K562 (cell line): ENCODE measurements at regions not wholly inside any gene's neighbourhood (a gene's known extent, or its start where the extent isn't known, plus 50 kb on each side); places are given as distances from the start of the nearest gene placed in this dataset.
A peak's percentile ranks its signal among the peaks of the same experiment; 100 is the strongest.

ENCODE experiments used
- ARNT ChIP-seq, 2 experiments: fragments of 450-650 bp; IDR thresholded peaks; 2 replicates each; pipeline ENCODE4 v1.6.1; 2016; ENCODE audit warnings: mild to moderate bottlenecking in 1 of 2
- CBFB ChIP-seq: sonication (generic); formaldehyde crosslinking; IDR thresholded peaks from 2 replicates; pipeline ENCODE4 v1.4.0; 2020; ENCODE audit warnings: mild to moderate bottlenecking, missing genetic modification reagents
- ESRRB ChIP-seq: fragments of 250-450 bp; sonication (Bioruptor Pico); IDR thresholded peaks from 2 replicates; pipeline ENCODE4 v1.5.0; 2020; ENCODE audit warnings: mild to moderate bottlenecking, moderate library complexity, borderline replicate concordance
- HIVEP1 ChIP-seq: fragments of 250-450 bp; sonication (Bioruptor Pico); IDR thresholded peaks from 2 replicates; pipeline ENCODE4 v1.4.0; 2020; ENCODE audit warnings: mild to moderate bottlenecking
- JUN ChIP-seq, 2 experiments: sonication (generic) in 1 of 2; formaldehyde crosslinking in 1 of 2; IDR thresholded peaks; 2 replicates each; pipeline versions ENCODE4 v1.6.1 to v1.8.0; 2012 to 2022; ENCODE audit warnings: borderline replicate concordance in 2 of 2, mild to moderate bottlenecking in 2 of 2, improper control_type of control experiment in 1 of 2, low read depth in 1 of 2, low read length in 1 of 2, missing genetic modification reagents in 1 of 2
- JUNB ChIP-seq: fragments of 450-650 bp; formaldehyde crosslinking; conservative IDR thresholded peaks from 2 replicates; pipeline ENCODE4 v1.4.0; 2020; ENCODE audit warnings: mild to moderate bottlenecking
- MXI1 ChIP-seq: IDR thresholded peaks from 2 replicates; pipeline ENCODE4 v1.6.1; 2011; ENCODE audit warnings: low read depth, mild to moderate bottlenecking, improper control_type of control experiment, low read length
- NR2C2 ChIP-seq, 2 experiments: fragments of 200-800 bp in 1 of 2; sonication (Bioruptor generic) in 1 of 2; sonication (generic) in 1 of 2; formaldehyde crosslinking in 1 of 2; IDR thresholded peaks; 2 replicates each; pipeline versions ENCODE4 v1.6.1 to v1.8.0; 2016 to 2022; ENCODE audit warnings: mild to moderate bottlenecking in 1 of 2, missing compliant biosample characterization in 1 of 2, missing genetic modification characterization in 1 of 2, missing genetic modification reagents in 1 of 2
- ZBTB12 ChIP-seq: fragments of 250-450 bp; sonication (Bioruptor Pico); IDR thresholded peaks from 2 replicates; pipeline ENCODE4 v1.4.0; 2020
- ZBTB40 ChIP-seq, 2 experiments: fragments of 450-650 bp in 1 of 2; sonication (generic) in 1 of 2; formaldehyde crosslinking in 1 of 2; IDR thresholded peaks; 2 replicates each; pipeline versions ENCODE4 v1.7.1 to v1.9.0; 2016 to 2022; ENCODE audit warnings: inconsistent platforms in 1 of 2, mild to moderate bottlenecking in 1 of 2, missing genetic modification reagents in 1 of 2
- ZFP36 ChIP-seq: fragments of 150-350 bp; IDR thresholded peaks from 2 replicates; pipeline ENCODE4 v1.6.1; 2018; ENCODE audit warnings: low read length, low read depth; ENCODE audit not compliant: partially characterized antibody
- ZNF644 ChIP-seq: fragments of 200-800 bp; sonication (Bioruptor generic); IDR thresholded peaks from 2 replicates; pipeline ENCODE4 v1.6.1; 2016; ENCODE audit warnings: low read depth, missing genetic modification characterization, missing compliant biosample characterization

- no peak for TF ChIP-seq ZBTB40 (IDR thresholded peaks at IDR 0.05)
- no peak for TF ChIP-seq ZBTB40 (CRISPR knock-in tag; IDR thresholded peaks at IDR 0.05)
- no peak for TF ChIP-seq ARNT (IDR thresholded peaks at IDR 0.05)
- TF ChIP-seq JUNB (CRISPR knock-in tag): peak; percentile 70
- no peak for TF ChIP-seq CBFB (CRISPR knock-in tag)
- 0 out of 2 replicates have a peak, but pooled peaks have one; percentile 15 for TF ChIP-seq ZBTB12 (CRISPR knock-in tag)
- TF ChIP-seq ESRRB (CRISPR knock-in tag): no peak
- TF ChIP-seq ZNF644 (tag): peak; percentile 94
- no peak for TF ChIP-seq MXI1
- TF ChIP-seq JUN (IDR thresholded peaks at IDR 0.05; ENCODE audit: borderline replicate concordance, low read depth, low read length): peak; percentile 26; the same call in 1 of the 2 replicates
- TF ChIP-seq JUN (CRISPR knock-in tag; IDR thresholded peaks at IDR 0.05; ENCODE audit: borderline replicate concordance): no peak
- peak; percentile 3 for TF ChIP-seq ZFP36
- no peak for TF ChIP-seq NR2C2 (CRISPR knock-in tag; IDR thresholded peaks at IDR 0.05)
- peak; percentile 46; the same call in 1 of the 2 replicates for TF ChIP-seq NR2C2 (tag; IDR thresholded peaks at IDR 0.05)
- 0 out of 2 replicates have a peak, but pooled peaks have one; percentile 39 for TF ChIP-seq HIVEP1 (CRISPR knock-in tag)
Observed at GRCh38 chr3:31472479-31473390, 60.0 kb upstream of the STT3B start (continued).
